ENCODE measurements at regions not wholly inside any gene's neighbourhood (a gene's known extent, or its start where the extent isn't known, plus 50 kb on each side); places are given as distances from the start of the nearest gene placed in this dataset.

DNA sequence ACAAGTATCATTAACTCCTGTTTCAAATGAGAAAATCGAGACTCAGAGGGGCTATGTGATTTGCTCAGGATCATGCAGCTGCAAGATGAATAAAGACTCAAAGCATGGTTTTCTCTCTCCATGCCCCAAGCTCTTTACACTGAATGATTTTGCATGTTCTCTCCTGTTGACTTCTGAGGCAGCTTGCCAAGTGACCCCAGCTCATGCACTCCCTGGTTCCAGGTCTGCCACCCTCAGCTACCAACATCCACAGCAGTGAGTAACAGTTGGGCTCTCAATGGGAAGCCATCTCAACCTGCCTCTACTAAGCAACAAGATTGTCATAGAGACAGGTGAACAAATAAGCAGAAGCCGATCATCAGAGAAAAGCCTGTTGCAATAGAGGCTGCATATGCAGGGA, 116.9 kb upstream of the GADL1 start:
- TF ChIP-seq EZH2 (IDR thresholded peaks at IDR 0.05) (no peak), CTCF (IDR thresholded peaks at IDR 0.05 in 2 of 3, conservative IDR thresholded peaks at IDR 0.05 in 1 of 3; ENCODE audit: borderline replicate concordance in 1 of 3, insufficient read depth in 1 of 3, low read depth in 2 of 3, low read length in 2 of 3) (no peak), ZFX (IDR thresholded peaks at IDR 0.05) (no peak)

All from HCT116 (cell line).